Peyer's patch (tissue), 4 donors: ENCODE measurements at regions not wholly inside any gene's neighbourhood (a gene's known extent, or its start where the extent isn't known, plus 50 kb on each side); places are given as distances from the start of the nearest gene placed in this dataset.
"Not testable (repeated sequence)": the region's sequence is repeated elsewhere in the genome, so short reads cannot be mapped to it uniquely, and the experiment has no call there.

Experiments
- POLR2A ChIP-seq, 2 donors: fragments of 450-650 bp; IDR thresholded peaks; one replicate each; pipeline ENCODE4 v1.5.1; 2017; ENCODE audit warnings: antibody characterized with exemption in 2 of 2, mild to moderate bottlenecking in 2 of 2, moderate library complexity in 2 of 2
- TF ChIP-seq, protein P1 (sequence below), 6 experiments: fragments of 450-650 bp in 4 of 6; fragments of 200-600 bp in 2 of 6; sonication (generic) in 1 of 6; IDR thresholded peaks; one replicate each; pipeline ENCODE4 v1.5.1; 2017 to 2019; ENCODE audit warnings: antibody characterized with exemption in 6 of 6, mild to moderate bottlenecking in 3 of 6, moderate library complexity in 1 of 6

DNA sequence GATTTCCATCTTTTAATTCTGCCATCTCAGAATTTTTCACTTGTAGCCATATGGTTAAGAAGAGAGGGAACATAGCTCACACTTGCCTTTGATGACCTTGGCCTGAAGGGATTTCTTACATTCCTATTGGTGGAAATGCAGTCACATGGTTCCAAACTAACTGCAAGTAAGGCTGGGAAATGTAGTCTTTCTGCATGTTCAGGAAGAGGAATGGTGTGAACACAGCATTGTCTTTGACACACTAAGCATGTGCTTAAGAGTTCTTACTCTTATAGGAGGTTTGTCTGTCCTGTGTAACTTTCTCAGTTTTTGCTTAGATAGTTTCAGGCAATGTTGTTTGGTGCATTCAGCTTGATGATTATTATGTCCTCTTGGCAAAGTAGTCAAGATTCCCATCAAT, 119.8 kb upstream of the HMX1 start:
- TF ChIP-seq, protein P1, sequence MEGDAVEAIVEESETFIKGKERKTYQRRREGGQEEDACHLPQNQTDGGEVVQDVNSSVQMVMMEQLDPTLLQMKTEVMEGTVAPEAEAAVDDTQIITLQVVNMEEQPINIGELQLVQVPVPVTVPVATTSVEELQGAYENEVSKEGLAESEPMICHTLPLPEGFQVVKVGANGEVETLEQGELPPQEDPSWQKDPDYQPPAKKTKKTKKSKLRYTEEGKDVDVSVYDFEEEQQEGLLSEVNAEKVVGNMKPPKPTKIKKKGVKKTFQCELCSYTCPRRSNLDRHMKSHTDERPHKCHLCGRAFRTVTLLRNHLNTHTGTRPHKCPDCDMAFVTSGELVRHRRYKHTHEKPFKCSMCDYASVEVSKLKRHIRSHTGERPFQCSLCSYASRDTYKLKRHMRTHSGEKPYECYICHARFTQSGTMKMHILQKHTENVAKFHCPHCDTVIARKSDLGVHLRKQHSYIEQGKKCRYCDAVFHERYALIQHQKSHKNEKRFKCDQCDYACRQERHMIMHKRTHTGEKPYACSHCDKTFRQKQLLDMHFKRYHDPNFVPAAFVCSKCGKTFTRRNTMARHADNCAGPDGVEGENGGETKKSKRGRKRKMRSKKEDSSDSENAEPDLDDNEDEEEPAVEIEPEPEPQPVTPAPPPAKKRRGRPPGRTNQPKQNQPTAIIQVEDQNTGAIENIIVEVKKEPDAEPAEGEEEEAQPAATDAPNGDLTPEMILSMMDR (IDR thresholded peaks at IDR 0.05), result not testable (repeated sequence)
- not testable (repeated sequence) for TF ChIP-seq POLR2A (IDR thresholded peaks at IDR 0.05)
